HG02943 (cell line): ENCODE measurements at regions not wholly inside any gene's neighbourhood (a gene's known extent, or its start where the extent isn't known, plus 50 kb on each side); places are given as distances from the start of the nearest gene placed in this dataset.
"Not testable (repeated sequence)": the region's sequence is repeated elsewhere in the genome, so short reads cannot be mapped to it uniquely, and the experiment has no call there.

ENCODE experiments used
- ATAC-seq: cut with Tn5 transposase; IDR thresholded peaks from one replicate; pipeline ENCODE4 v1.9.1; 2021; ENCODE audit warnings: mild to moderate bottlenecking, low read depth, moderate library complexity; ENCODE audit not compliant: unreplicated experiment

GRCh38 chr4:13678186-13678924, 50.8 kb upstream of the BOD1L1 start:
- no peak for ATAC-seq

GRCh38 chr4:13681570-13681969, 54.0 kb upstream of the BOD1L1 start:
- ATAC-seq = no peak

- ATAC-seq = no peak
Measured at GRCh38 chr4:13694256-13694655, 66.7 kb upstream of the BOD1L1 start.

GRCh38 chr4:13698296-13698695, 70.8 kb upstream of the BOD1L1 start:
- ATAC-seq = no peak

- no peak for ATAC-seq
Measured at GRCh38 chr4:13700021-13700857, 72.7 kb upstream of the BOD1L1 start.

GRCh38 chr4:13700858-13701140, 73.3 kb upstream of the BOD1L1 start:
- not testable (repeated sequence) for ATAC-seq

GRCh38 chr4:13701937-13702446, 74.5 kb upstream of the BOD1L1 start:
- no peak for ATAC-seq

- no peak for ATAC-seq
Measured at GRCh38 chr4:13703096-13703495, 75.6 kb upstream of the BOD1L1 start.

- no peak for ATAC-seq
Measured at GRCh38 chr4:13704035-13704434, 76.5 kb upstream of the BOD1L1 start.

- ATAC-seq = no peak
Measured at GRCh38 chr4:13704761-13705160, 77.2 kb upstream of the BOD1L1 start.

- no peak for ATAC-seq
Measured at GRCh38 chr4:13705521-13706041, 78.1 kb upstream of the BOD1L1 start.

GRCh38 chr4:13706120-13706519, 78.6 kb upstream of the BOD1L1 start:
- no peak for ATAC-seq

- ATAC-seq = no peak
Measured at GRCh38 chr4:13706716-13707115, 79.2 kb upstream of the BOD1L1 start.

- ATAC-seq = no peak
Measured at GRCh38 chr4:13710246-13710885, 82.8 kb upstream of the BOD1L1 start.

- ATAC-seq = no peak
Measured at GRCh38 chr4:13711233-13711785, 83.8 kb upstream of the BOD1L1 start.

GRCh38 chr4:13721894-13722293, 94.4 kb upstream of the BOD1L1 start:
- no peak for ATAC-seq

GRCh38 chr4:13722649-13723048, 95.1 kb upstream of the BOD1L1 start:
- ATAC-seq = no peak

GRCh38 chr4:13728761-13729160, 101.2 kb upstream of the BOD1L1 start:
- ATAC-seq = no peak

- no peak for ATAC-seq
Measured at GRCh38 chr4:13731019-13731418, 103.5 kb upstream of the BOD1L1 start.

GRCh38 chr4:13733817-13734216, 106.3 kb upstream of the BOD1L1 start:
- ATAC-seq = no peak

- ATAC-seq = no peak
Measured at GRCh38 chr4:13750594-13750993, 123.1 kb upstream of the BOD1L1 start.
